Natural killer cell (primary cell): ENCODE measurements at regions not wholly inside any gene's neighbourhood (a gene's known extent, or its start where the extent isn't known, plus 50 kb on each side); places are given as distances from the start of the nearest gene placed in this dataset.

Experiments used
- ATAC-seq, 3 donors: fragments of 150-1000 bp in 2 of 3; fragments of 200-7000 bp in 1 of 3; cut with Tn5 transposase; 1 replicate in 1 of 3; 2 replicates in 2 of 3; pipeline ENCODE4 v1.10.0; 2021; ENCODE audit warnings: mild to moderate bottlenecking in 2 of 3, moderate library complexity in 2 of 3
- DNase-seq, 2 donors: peaks; one replicate each; pipeline versions ENCODE4 v3.0.0 to v3.0.0-alpha.2; 2013 to 2021; ENCODE audit warnings: mixed read lengths in 1 of 2
- H3K27ac ChIP-seq: one replicate; pipeline ENCODE4 v1.5.1; 2013; ENCODE audit warnings: mild to moderate bottlenecking, low read length
- H3K27me3 ChIP-seq: one replicate; pipeline ENCODE4 v1.6.1; 2013; ENCODE audit warnings: low read length; ENCODE audit not compliant: control insufficient read depth, insufficient read depth
- H3K36me3 ChIP-seq: one replicate; pipeline ENCODE4 v1.6.1; 2013; ENCODE audit warnings: low read length; ENCODE audit not compliant: control insufficient read depth, insufficient read depth
- H3K4me1 ChIP-seq: one replicate; pipeline ENCODE4 v1.6.1; 2013; ENCODE audit warnings: low read length; ENCODE audit not compliant: control insufficient read depth, insufficient read depth
- H3K4me3 ChIP-seq: one replicate; pipeline ENCODE4 v1.5.1; 2013; ENCODE audit warnings: low read length
- H3K9me3 ChIP-seq: one replicate; pipeline ENCODE4 v1.6.1; 2013; ENCODE audit warnings: low read length; ENCODE audit not compliant: control insufficient read depth, insufficient read depth
- H3K27ac Mint-ChIP-seq, 2 donors: one replicate each; pipeline ENCODE4 v1.8.0; 2022; ENCODE audit warnings: mild to moderate bottlenecking in 2 of 2, mixed read lengths in 2 of 2, moderate library complexity in 1 of 2
- H3K27me3 Mint-ChIP-seq, 2 donors: one replicate each; pipeline ENCODE4 v1.8.0; 2022; ENCODE audit warnings: low read depth in 2 of 2, mixed read lengths in 2 of 2
- H3K36me3 Mint-ChIP-seq: one replicate; pipeline ENCODE4 v1.8.0; 2022; ENCODE audit warnings: mixed read lengths
- H3K4me1 Mint-ChIP-seq, 2 donors: one replicate each; pipeline ENCODE4 v1.8.0; 2022; ENCODE audit warnings: mixed read lengths in 2 of 2
- H3K4me3 Mint-ChIP-seq: one replicate; pipeline ENCODE4 v1.8.0; 2022; ENCODE audit warnings: mild to moderate bottlenecking, moderate library complexity, mixed read lengths
- H3K9me3 Mint-ChIP-seq, 2 donors: one replicate each; pipeline ENCODE4 v1.8.0; 2022; ENCODE audit warnings: mixed read lengths in 2 of 2
- CTCF ChIP-seq: fragments of 200-600 bp; IDR thresholded peaks from one replicate; pipeline ENCODE4 v1.8.0; 2022; ENCODE audit warnings: antibody characterized with exemption
- WGBS: methylation state at CpG from one replicate; pipeline ENCODE4 v1.1.7; 2013; ENCODE audit warnings: missing lambda C conversion rate; ENCODE audit not compliant: insufficient coverage; 5-methylcytosine and 5-hydroxymethylcytosine counted together
- intact Hi-C: fragments of 100-400 bp; cut with micrococcal nuclease; formaldehyde crosslinking; loops from one replicate; pipeline ENCODE4 v1.14.2; 2022

GRCh38 chr4:178244785-178245184 lies 802.5 kb upstream of the AGA start:
- Mint-ChIP-seq H3K36me3 (no peaks in the 10 kb centered on the region), H3K9me3 (peaks cover 18 to 24% of the 10 kb centered on the region in 2 donors), H3K4me3 (no peak overlapping the region), H3K27me3 (no peaks in the 10 kb centered on the region), H3K4me1 (no peaks in the 10 kb centered on the region), H3K27ac (no peak overlapping the region)
- intact Hi-C loops = no loop called here
- TF ChIP-seq CTCF = no peak
- H3K36me3 ChIP-seq = no peaks in the 10 kb centered on the region
- no peaks in the 10 kb centered on the region for H3K27me3 ChIP-seq
- H3K4me1 ChIP-seq = no peaks in the 10 kb centered on the region
- no peak overlapping the region for H3K27ac ChIP-seq
- no peak overlapping the region for H3K4me3 ChIP-seq
- peaks cover 23% of the 10 kb centered on the region for H3K9me3 ChIP-seq
- ATAC-seq (no peak), DNase-seq (no peak)
- no CpG with 5 or more reads among the region's 1 CpG for WGBS

GRCh38 chr4:178255172-178255571 lies 812.9 kb upstream of the AGA start:
- TF ChIP-seq CTCF = no peak
- H3K4me3 ChIP-seq = no peak overlapping the region
- no peak overlapping the region for H3K27ac ChIP-seq
- no peak for ATAC-seq
- Mint-ChIP-seq H3K27me3 (no peaks in the 10 kb centered on the region), H3K9me3 (peaks cover 13 to 22% of the 10 kb centered on the region in 2 donors), H3K4me3 (no peak overlapping the region), H3K36me3 (peaks cover 7% of the 10 kb centered on the region), H3K4me1 (no peaks in the 10 kb centered on the region), H3K27ac (no peak overlapping the region)
- intact Hi-C loops = no loop called here
- H3K9me3 ChIP-seq = no peaks in the 10 kb centered on the region
- H3K36me3 ChIP-seq = no peaks in the 10 kb centered on the region
- WGBS = 57% methylated on average over 1 of the region's 1 CpG
- no peaks in the 10 kb centered on the region for H3K27me3 ChIP-seq
- H3K4me1 ChIP-seq = no peaks in the 10 kb centered on the region
- DNase-seq = no peak

GRCh38 chr4:178258603-178259002 lies 816.4 kb upstream of the AGA start:
- intact Hi-C loops = no loop called here
- peaks cover 21 to 23% of the 10 kb centered on the region in 2 donors for H3K9me3 Mint-ChIP-seq
- peaks cover 14% of the 10 kb centered on the region for H3K36me3 Mint-ChIP-seq
- Histone ChIP-seq H3K9me3 (no peaks in the 10 kb centered on the region), H3K4me3 (no peak overlapping the region), H3K36me3 (no peaks in the 10 kb centered on the region), H3K27ac (no peak overlapping the region), H3K27me3 (no peaks in the 10 kb centered on the region), H3K4me1 (no peaks in the 10 kb centered on the region)
- no peak overlapping the region for H3K27ac Mint-ChIP-seq
- no peak for TF ChIP-seq CTCF
- WGBS = no CpG with 5 or more reads among the region's 2 CpGs
- H3K27me3 Mint-ChIP-seq = no peaks in the 10 kb centered on the region
- H3K4me1 Mint-ChIP-seq = no peaks in the 10 kb centered on the region
- H3K4me3 Mint-ChIP-seq = no peak overlapping the region
- no peak for DNase-seq
- no peak for ATAC-seq

- H3K4me3 ChIP-seq = no peak overlapping the region
- H3K27ac ChIP-seq = no peak overlapping the region
- no peak for TF ChIP-seq CTCF
- WGBS = no CpG with 5 or more reads among the region's 2 CpGs
- H3K36me3 ChIP-seq = no peaks in the 10 kb centered on the region
- Mint-ChIP-seq H3K27me3 (no peaks in the 10 kb centered on the region), H3K27ac (no peak overlapping the region), H3K36me3 (peaks cover 14% of the 10 kb centered on the region), H3K9me3 (peaks cover 19 to 23% of the 10 kb centered on the region in 2 donors), H3K4me3 (no peak overlapping the region), H3K4me1 (no peaks in the 10 kb centered on the region)
- DNase-seq (no peak), ATAC-seq (no peak)
- H3K4me1 ChIP-seq = no peaks in the 10 kb centered on the region
- no peaks in the 10 kb centered on the region for H3K27me3 ChIP-seq
- no peaks in the 10 kb centered on the region for H3K9me3 ChIP-seq
- intact Hi-C loops = no loop called here
Measured at GRCh38 chr4:178259566-178259965, 817.3 kb upstream of the AGA start.
